ENCODE measurements at regions not wholly inside any gene's neighbourhood (a gene's known extent, or its start where the extent isn't known, plus 50 kb on each side); places are given as distances from the start of the nearest gene placed in this dataset.

DNA sequence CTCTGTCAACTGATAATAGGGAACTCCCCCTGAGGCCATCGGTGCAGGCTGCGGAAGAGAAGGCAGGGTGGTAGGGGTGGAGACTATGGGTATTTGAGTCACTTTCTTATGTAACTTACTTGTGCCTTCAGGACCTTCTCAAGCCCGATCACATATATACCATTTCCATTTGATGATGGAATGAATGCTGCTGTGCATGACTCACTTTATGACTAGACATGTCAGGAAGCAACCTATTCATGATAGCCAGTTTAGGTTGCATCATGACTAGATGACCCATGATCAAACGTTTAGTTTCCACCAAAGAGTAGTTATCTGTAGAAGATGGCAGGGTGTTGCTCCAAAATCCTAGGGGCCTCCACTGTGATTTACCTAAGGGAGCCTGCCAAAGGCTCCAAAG, 435.5 kb downstream of the DTHD1 start:
- no TSS peak for BruUV-seq (replicated peaks)
- Histone ChIP-seq H2AFZ (ENCODE audit: low read depth, low read length) (no peak overlapping the region), H3K36me3 (ENCODE audit: control insufficient read depth, insufficient read depth, low read length) (no peaks in the 10 kb centered on the region), H3K9me3 (replicated peaks; ENCODE audit: control insufficient read depth, insufficient read depth, low read depth, low read length) (no peaks in the 10 kb centered on the region), H3K9me1 (ENCODE audit: control insufficient read depth, insufficient read depth, low read length) (no peaks in the 10 kb centered on the region), H3K4me2 (ENCODE audit: insufficient read depth, low read length) (no peak overlapping the region), H4K20me1 (replicated peaks; ENCODE audit: control insufficient read depth, insufficient read depth, low read length) (no peaks in the 10 kb centered on the region), H3K9ac (ENCODE audit: insufficient read depth in 1 of 2, low read depth in 2 of 2, low read length in 2 of 2) (no peak overlapping the region), H3K27me3 (ENCODE audit: control insufficient read depth in 2 of 2, insufficient read depth in 2 of 2, low read length in 2 of 2) (no peaks in the 10 kb centered on the region), H3K4me3 (no peak overlapping the region), H3K79me2 (ENCODE audit: control insufficient read depth, insufficient read depth, low read length) (no peaks in the 10 kb centered on the region), H3K27ac (ENCODE audit: extremely low read depth, low read depth, low read length) (no peak overlapping the region), H3K4me1 (replicated peaks in 1 of 2; ENCODE audit: control insufficient read depth in 2 of 2, insufficient read depth in 2 of 2, low read length in 2 of 2) (no peaks in the 10 kb centered on the region)
- FAIRE-seq (no peak), ATAC-seq (no peak), DNase-seq (ENCODE audit: extremely low read depth in 1 of 4, low spot score in 3 of 4) (no peak)
- in situ Hi-C loops (cut with MboI) (no loop called here), intact Hi-C loops (cut with micrococcal nuclease) (no loop called here)
- TF ChIP-seq ATF3 (IDR thresholded peaks at IDR 0.05) (peak; percentile 14; the same call in 1 of the 2 replicates), ATF3 (CRISPR knock-in tag; conservative IDR thresholded peaks at IDR 0.05) (no peak), RNF2 (IDR thresholded peaks at IDR 0.05) (no peak), FOSL1 (tag; conservative IDR thresholded peaks at IDR 0.05) (peak; percentile 49)
- POLR2A ChIA-PET: no interaction called here
- 4% methylated on average over 4 of the region's 4 CpGs for WGBS (ENCODE audit: insufficient coverage, low coverage, missing lambda C conversion rate)
- CTCF ChIA-PET (ENCODE audit: low intra/inter-chr PET ratio): no interaction called here

- Histone ChIP-seq H3K36me3 (ENCODE audit: control insufficient read depth, insufficient read depth, low read length) (no peaks in the 10 kb centered on the region), H3K4me1 (replicated peaks in 1 of 2; ENCODE audit: control insufficient read depth in 2 of 2, insufficient read depth in 2 of 2, low read length in 2 of 2) (no peaks in the 10 kb centered on the region), H3K27ac (ENCODE audit: extremely low read depth, low read depth, low read length) (no peak overlapping the region), H3K79me2 (ENCODE audit: control insufficient read depth, insufficient read depth, low read length) (no peaks in the 10 kb centered on the region), H3K9me1 (ENCODE audit: control insufficient read depth, insufficient read depth, low read length) (no peaks in the 10 kb centered on the region), H3K9me3 (replicated peaks; ENCODE audit: control insufficient read depth, insufficient read depth, low read depth, low read length) (no peaks in the 10 kb centered on the region), H4K20me1 (replicated peaks; ENCODE audit: control insufficient read depth, insufficient read depth, low read length) (no peaks in the 10 kb centered on the region), H3K4me2 (ENCODE audit: insufficient read depth, low read length) (no peak overlapping the region), H3K27me3 (ENCODE audit: control insufficient read depth in 2 of 2, insufficient read depth in 2 of 2, low read length in 2 of 2) (no peaks in the 10 kb centered on the region), H3K9ac (ENCODE audit: insufficient read depth in 1 of 2, low read depth in 2 of 2, low read length in 2 of 2) (no peak overlapping the region), H3K4me3 (no peak overlapping the region), H2AFZ (ENCODE audit: low read depth, low read length) (no peak overlapping the region)
- FAIRE-seq: no peak
- 3% methylated on average over 3 of the region's 3 CpGs for WGBS (ENCODE audit: insufficient coverage, low coverage, missing lambda C conversion rate)
- no peak for ATAC-seq
- ChIA-PET CTCF (ENCODE audit: low intra/inter-chr PET ratio) (no interaction called here), POLR2A (interaction anchor here (0.6 kb wide), 1 partner anchor 69 kb away, joined by 3 read pairs; no protein-coding TSS in a partner anchor)
- in situ Hi-C loops (cut with MboI) (no loop called here), intact Hi-C loops (cut with micrococcal nuclease) (no loop called here)
- no TSS peak for BruUV-seq (replicated peaks)
- no peak for DNase-seq (ENCODE audit: extremely low read depth in 1 of 4, low spot score in 3 of 4)
- no peak for TF ChIP-seq STAT6 (CRISPR knock-in tag; IDR thresholded peaks at IDR 0.05)
- TF ChIP-seq ZNF197 (CRISPR knock-in tag; IDR thresholded peaks at IDR 0.05; ENCODE audit: low read depth): no peak
- TF ChIP-seq FUS (optimal IDR thresholded peaks at IDR 0.05; ENCODE audit: low read depth, low read length): no peak
- no peak for TF ChIP-seq ZNF449 (CRISPR knock-in tag; IDR thresholded peaks at IDR 0.05)
- TF ChIP-seq ZBTB12 (CRISPR knock-in tag; IDR thresholded peaks at IDR 0.05): no peak
- no peak for TF ChIP-seq MYBL2 (IDR thresholded peaks at IDR 0.05; ENCODE audit: low read depth)
- TF ChIP-seq MYBL2 (CRISPR knock-in tag; IDR thresholded peaks at IDR 0.05; ENCODE audit: borderline replicate concordance): no peak
Observed at GRCh38 chr4:36719425-36719824, 438.0 kb downstream of the DTHD1 start.
